BJ (cell line): ENCODE measurements at regions not wholly inside any gene's neighbourhood (a gene's known extent, or its start where the extent isn't known, plus 50 kb on each side); places are given as distances from the start of the nearest gene placed in this dataset.
"Not testable (repeated sequence)": the region's sequence is repeated elsewhere in the genome, so short reads cannot be mapped to it uniquely, and the experiment has no call there.

ENCODE experiments used
- CTCF ChIA-PET: fragments of 350-600 bp; formaldehyde crosslinking; extraction: SDS; loops from one replicate; lab custom pipeline; 2021; ENCODE audit warnings: antibody characterized with exemption, inconsistent platforms; lab: Yijun Ruan, JAX
- POLR2A ChIA-PET: fragments of 300-600 bp; sonication (Branson Sonifier 250); formaldehyde crosslinking; extraction: SDS; loops from one replicate; lab custom pipeline; 2021; ENCODE audit warnings: antibody characterized with exemption; lab: Charles Lee
- DNase-seq: peaks from one replicate; pipeline ENCODE4 v3.0.0-alpha.2; 2011; ENCODE audit warnings: low read depth
- H3K27me3 ChIP-seq: 2 replicates; pipeline ENCODE4 v1.6.0; 2011; ENCODE audit warnings: low read length; ENCODE audit not compliant: control insufficient read depth, insufficient read depth
- H3K36me3 ChIP-seq: 2 replicates; pipeline ENCODE4 v1.5.1; 2011; ENCODE audit warnings: low read length; ENCODE audit not compliant: control insufficient read depth, insufficient read depth
- H3K4me3 ChIP-seq: 2 replicates; pipeline ENCODE4 v1.5.1; 2011; ENCODE audit warnings: low read depth, mild to moderate bottlenecking, control low read depth, low read length
- TF ChIP-seq, protein P1 (sequence below): IDR thresholded peaks from 2 replicates; pipeline ENCODE4 v1.5.1; 2011; ENCODE audit warnings: low read depth, mild to moderate bottlenecking, control low read depth, inconsistent platforms, low read length, moderate library complexity; ENCODE audit not compliant: insufficient read depth

DNA sequence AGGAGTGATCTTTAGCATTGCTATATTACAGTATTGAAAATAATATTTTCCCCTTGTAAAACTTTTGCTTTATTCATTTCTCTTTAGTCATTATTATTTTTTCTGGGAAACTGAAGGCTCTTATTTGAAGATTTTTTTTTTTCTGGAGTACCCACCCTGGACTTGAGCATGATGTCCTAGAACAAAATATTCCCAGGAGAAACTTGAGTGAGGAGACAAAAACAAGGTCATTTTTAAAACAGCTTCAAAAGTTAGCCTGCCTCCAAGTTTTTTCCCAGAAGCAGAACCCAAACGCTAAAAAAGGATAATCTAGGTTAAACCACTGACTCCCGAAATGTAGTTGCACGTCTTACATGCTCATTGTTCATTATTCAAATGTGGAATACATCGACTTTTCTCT is 160.2 kb upstream of the KCTD3 start:
- TF ChIP-seq, protein P1, sequence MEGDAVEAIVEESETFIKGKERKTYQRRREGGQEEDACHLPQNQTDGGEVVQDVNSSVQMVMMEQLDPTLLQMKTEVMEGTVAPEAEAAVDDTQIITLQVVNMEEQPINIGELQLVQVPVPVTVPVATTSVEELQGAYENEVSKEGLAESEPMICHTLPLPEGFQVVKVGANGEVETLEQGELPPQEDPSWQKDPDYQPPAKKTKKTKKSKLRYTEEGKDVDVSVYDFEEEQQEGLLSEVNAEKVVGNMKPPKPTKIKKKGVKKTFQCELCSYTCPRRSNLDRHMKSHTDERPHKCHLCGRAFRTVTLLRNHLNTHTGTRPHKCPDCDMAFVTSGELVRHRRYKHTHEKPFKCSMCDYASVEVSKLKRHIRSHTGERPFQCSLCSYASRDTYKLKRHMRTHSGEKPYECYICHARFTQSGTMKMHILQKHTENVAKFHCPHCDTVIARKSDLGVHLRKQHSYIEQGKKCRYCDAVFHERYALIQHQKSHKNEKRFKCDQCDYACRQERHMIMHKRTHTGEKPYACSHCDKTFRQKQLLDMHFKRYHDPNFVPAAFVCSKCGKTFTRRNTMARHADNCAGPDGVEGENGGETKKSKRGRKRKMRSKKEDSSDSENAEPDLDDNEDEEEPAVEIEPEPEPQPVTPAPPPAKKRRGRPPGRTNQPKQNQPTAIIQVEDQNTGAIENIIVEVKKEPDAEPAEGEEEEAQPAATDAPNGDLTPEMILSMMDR: no peak
- no peak overlapping the region for H3K4me3 ChIP-seq
- DNase-seq: no peak
- H3K27me3 ChIP-seq: no peaks in the 10 kb centered on the region
- no peaks in the 10 kb centered on the region for H3K36me3 ChIP-seq
- ChIA-PET CTCF (no interaction called here), POLR2A (no interaction called here)

DNA sequence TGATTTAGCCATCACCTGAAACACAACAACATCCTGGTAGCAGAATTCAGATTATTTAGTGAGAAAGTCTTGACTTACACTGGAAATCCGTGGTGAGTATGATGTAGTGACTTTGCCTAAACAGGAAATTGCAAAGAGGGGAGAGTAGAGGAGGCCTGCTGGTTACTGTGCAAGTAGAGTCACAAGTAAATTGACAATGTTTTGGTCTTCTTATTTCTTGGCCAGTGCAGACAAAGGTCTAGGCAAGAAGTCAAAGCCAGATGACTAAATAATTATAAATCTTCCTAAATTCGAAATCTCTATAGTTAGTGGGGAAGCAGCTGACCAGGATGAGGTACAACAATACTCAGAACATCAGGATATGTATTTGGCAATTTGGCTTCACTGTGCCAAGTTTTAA is 159.5 kb upstream of the KCTD3 start:
- no peak overlapping the region for H3K4me3 ChIP-seq
- H3K36me3 ChIP-seq: no peaks in the 10 kb centered on the region
- no peak for DNase-seq
- TF ChIP-seq, protein P1: no peak
- no peaks in the 10 kb centered on the region for H3K27me3 ChIP-seq
- ChIA-PET POLR2A (no interaction called here), CTCF (no interaction called here)

DNA sequence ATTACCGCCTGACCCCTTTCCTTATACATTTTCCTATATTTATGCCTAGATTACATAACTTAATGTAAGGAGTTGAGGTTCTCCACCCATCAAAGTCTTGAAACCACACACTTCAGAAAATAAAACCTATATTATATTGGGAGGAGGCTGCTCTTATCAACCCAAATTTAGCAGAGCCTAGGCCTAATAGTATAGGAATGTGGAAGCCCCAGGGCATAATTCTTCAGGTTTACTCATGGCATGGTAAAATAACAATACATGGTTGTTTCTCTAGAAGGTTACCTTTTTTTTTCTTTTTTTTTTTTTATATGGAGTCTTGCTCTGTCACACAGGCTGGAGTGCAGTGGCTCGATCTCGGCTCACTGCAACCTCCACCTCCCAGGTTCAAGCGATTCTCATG is 157.6 kb upstream of the KCTD3 start:
- H3K36me3 ChIP-seq, POLR2A ChIA-PET, H3K4me3 ChIP-seq, H3K27me3 ChIP-seq, DNase-seq: not testable (repeated sequence)
- CTCF ChIA-PET: interaction anchor here (1.0 kb wide), 1 partner anchor 15 kb away, joined by 3 read pairs; no protein-coding TSS in a partner anchor

DNA sequence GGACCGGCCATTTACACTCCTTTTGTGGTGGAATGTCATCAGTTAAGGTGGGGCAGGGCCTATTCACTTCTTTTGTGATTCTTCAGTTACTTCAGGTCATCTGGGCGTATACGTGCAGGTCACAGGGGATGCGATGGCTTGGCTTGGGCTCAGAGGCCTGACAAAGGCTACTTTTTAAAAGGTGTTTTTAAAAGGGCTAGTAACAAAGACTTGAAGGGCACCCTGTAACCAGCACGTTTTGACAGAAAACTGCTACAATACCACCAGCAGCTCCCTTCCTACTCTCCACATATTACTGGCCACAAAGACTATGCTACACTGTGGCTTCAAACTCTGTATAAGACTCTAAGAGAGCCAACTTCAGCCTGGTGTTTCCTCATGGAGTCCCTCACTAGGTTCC is 151.6 kb upstream of the KCTD3 start:
- H3K4me3 ChIP-seq, H3K27me3 ChIP-seq, CTCF ChIA-PET: not testable (repeated sequence)

DNA sequence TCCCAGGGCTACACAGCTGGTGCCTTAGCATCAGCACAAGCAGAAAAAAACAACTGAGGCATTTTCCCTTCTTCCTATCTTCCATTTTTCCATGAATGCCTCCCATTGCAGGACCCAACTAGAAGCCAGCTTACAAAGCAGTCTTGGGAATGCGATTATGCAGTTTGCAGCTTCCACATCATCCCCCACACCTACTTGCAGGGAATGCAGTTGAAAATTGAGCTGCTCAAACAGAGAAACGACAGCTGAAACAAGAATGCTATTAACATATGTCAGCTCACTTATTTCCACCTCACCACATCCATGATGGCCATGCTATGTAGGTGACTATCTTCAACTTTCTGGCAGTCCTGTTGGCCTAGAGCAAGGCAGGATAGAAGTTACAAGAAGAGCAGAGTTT is 150.6 kb upstream of the KCTD3 start:
- ChIA-PET POLR2A (no interaction called here), CTCF (no interaction called here)

More for the DNA sequence above, 151.6 kb upstream of the KCTD3 start:
- H3K36me3 ChIP-seq, DNase-seq, POLR2A ChIA-PET: not testable (repeated sequence)

DNA sequence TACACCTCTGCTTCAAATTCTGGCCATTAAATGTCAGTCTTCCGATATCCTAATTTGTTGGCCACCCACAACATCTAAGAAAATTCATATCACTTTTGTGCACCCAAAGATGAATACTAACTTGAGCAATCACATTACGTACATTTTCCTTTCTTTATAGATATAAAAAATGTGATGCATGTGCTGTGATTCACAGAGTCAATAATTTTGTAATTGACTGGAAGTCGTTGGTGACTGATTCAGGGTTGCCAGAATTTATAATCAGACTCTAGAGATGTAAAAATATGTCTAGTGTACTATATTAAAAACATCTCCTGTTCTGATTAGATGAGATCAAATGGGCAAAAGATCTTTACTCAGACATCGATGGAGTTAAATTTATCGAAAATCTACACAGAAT is 150.0 kb upstream of the KCTD3 start:
- TF ChIP-seq, protein P1: no peak
- ChIA-PET CTCF (no interaction called here), POLR2A (no interaction called here)
- no peaks in the 10 kb centered on the region for H3K36me3 ChIP-seq
- DNase-seq: no peak
- H3K27me3 ChIP-seq: no peaks in the 10 kb centered on the region
- H3K4me3 ChIP-seq: no peak overlapping the region

More for the DNA sequence above, 150.6 kb upstream of the KCTD3 start:
- H3K36me3 ChIP-seq: no peaks in the 10 kb centered on the region
- DNase-seq: no peak
- H3K27me3 ChIP-seq: no peaks in the 10 kb centered on the region
- no peak overlapping the region for H3K4me3 ChIP-seq
- TF ChIP-seq, protein P1: no peak
